H1 (cell line): ENCODE measurements at regions not wholly inside any gene's neighbourhood (a gene's known extent, or its start where the extent isn't known, plus 50 kb on each side); places are given as distances from the start of the nearest gene placed in this dataset.
"Not testable (repeated sequence)": the region's sequence is repeated elsewhere in the genome, so short reads cannot be mapped to it uniquely, and the experiment has no call there.

Experiments used
- CHD2 ChIP-seq: IDR thresholded peaks from 2 replicates; pipeline ENCODE4 v1.6.1; 2012; ENCODE audit warnings: low read length, improper control_type of control experiment
- CTCF ChIP-seq, 3 experiments: IDR thresholded peaks; 1 replicate in 2 of 3; 2 replicates in 1 of 3; pipeline versions ENCODE4 v1.5.1 to v1.6.1; 2011; ENCODE audit warnings: low read length in 3 of 3, mild to moderate bottlenecking in 3 of 3, inconsistent platforms in 2 of 3, low read depth in 1 of 3, moderate library complexity in 1 of 3; ENCODE audit not compliant: insufficient read depth in 1 of 3; ENCODE audit errors: control extremely low read depth in 1 of 3
- EZH2 ChIP-seq: fragments of 200-600 bp; sonication (generic); IDR thresholded peaks from 2 replicates; pipeline ENCODE4 v1.7.1; 2012; ENCODE audit warnings: low read depth, mild to moderate bottlenecking, moderate library complexity, low read length, inconsistent platforms; ENCODE audit not compliant: severe bottlenecking
- MAFK ChIP-seq: IDR thresholded peaks from 2 replicates; pipeline ENCODE4 v1.6.1; 2012; ENCODE audit warnings: low read depth, mild to moderate bottlenecking, improper control_type of control experiment, low read length
- POLR2A ChIP-seq, 2 experiments: IDR thresholded peaks; 1 replicate in 1 of 2; 2 replicates in 1 of 2; pipeline ENCODE4 v1.6.1; 2011; ENCODE audit warnings: low read depth in 2 of 2, low read length in 2 of 2, mild to moderate bottlenecking in 2 of 2; ENCODE audit errors: control extremely low read depth in 1 of 2
- POLR2AphosphoS5 ChIP-seq: IDR thresholded peaks from 2 replicates; pipeline ENCODE4 v1.6.1; 2011; ENCODE audit warnings: low read depth, low read length
- RBBP5 ChIP-seq: IDR thresholded peaks from 2 replicates; pipeline ENCODE4 v1.7.1; 2012; ENCODE audit warnings: low read depth, mild to moderate bottlenecking, inconsistent platforms, low read length, moderate library complexity, borderline replicate concordance
- RXRA ChIP-seq: IDR thresholded peaks from 2 replicates; pipeline ENCODE4 v1.6.1; 2011; ENCODE audit warnings: low read depth, mild to moderate bottlenecking, low read length, moderate library complexity; ENCODE audit not compliant: insufficient read depth
- SP1 ChIP-seq: IDR thresholded peaks from 2 replicates; pipeline ENCODE4 v1.6.1; 2011; ENCODE audit warnings: low read depth, low read length

GRCh38 chr6:4471515-4471914, 304.7 kb upstream of the CDYL start:
- TF ChIP-seq RXRA; POLR2A (IDR thresholded peaks at IDR 0.05; ENCODE audit: control extremely low read depth in 1 of 2, low read depth in 2 of 2, low read length in 2 of 2); EZH2; CTCF (IDR thresholded peaks at IDR 0.05; ENCODE audit: control extremely low read depth in 1 of 3, insufficient read depth in 1 of 3, low read depth in 1 of 3, low read length in 3 of 3); CHD2; POLR2AphosphoS5; MAFK; RBBP5; SP1: not testable (repeated sequence)
